GM12892 (cell line): ENCODE measurements at regions not wholly inside any gene's neighbourhood (a gene's known extent, or its start where the extent isn't known, plus 50 kb on each side); places are given as distances from the start of the nearest gene placed in this dataset.

ENCODE experiments used
- DNase-seq: peaks from one replicate; pipeline ENCODE4 v3.0.0; 2011; ENCODE audit not compliant: insufficient read length
- FAIRE-seq: peaks from 2 replicates; lab custom pipeline; 2011; peaks lifted over from hg19 to GRCh38; lab: Jason Lieb, UNC
- POLR2A ChIP-seq: IDR thresholded peaks from 2 replicates; pipeline ENCODE4 v1.6.1; 2011; ENCODE audit warnings: low read depth, low read length, control low read depth
- POLR2AphosphoS5 ChIP-seq: IDR thresholded peaks from 2 replicates; pipeline ENCODE4 v1.6.1; 2011; ENCODE audit warnings: low read depth, low read length, control low read depth
- TAF1 ChIP-seq: IDR thresholded peaks from 2 replicates; pipeline ENCODE4 v1.6.1; 2011; ENCODE audit warnings: low read depth, mild to moderate bottlenecking, control low read depth, low read length, borderline replicate concordance

DNA sequence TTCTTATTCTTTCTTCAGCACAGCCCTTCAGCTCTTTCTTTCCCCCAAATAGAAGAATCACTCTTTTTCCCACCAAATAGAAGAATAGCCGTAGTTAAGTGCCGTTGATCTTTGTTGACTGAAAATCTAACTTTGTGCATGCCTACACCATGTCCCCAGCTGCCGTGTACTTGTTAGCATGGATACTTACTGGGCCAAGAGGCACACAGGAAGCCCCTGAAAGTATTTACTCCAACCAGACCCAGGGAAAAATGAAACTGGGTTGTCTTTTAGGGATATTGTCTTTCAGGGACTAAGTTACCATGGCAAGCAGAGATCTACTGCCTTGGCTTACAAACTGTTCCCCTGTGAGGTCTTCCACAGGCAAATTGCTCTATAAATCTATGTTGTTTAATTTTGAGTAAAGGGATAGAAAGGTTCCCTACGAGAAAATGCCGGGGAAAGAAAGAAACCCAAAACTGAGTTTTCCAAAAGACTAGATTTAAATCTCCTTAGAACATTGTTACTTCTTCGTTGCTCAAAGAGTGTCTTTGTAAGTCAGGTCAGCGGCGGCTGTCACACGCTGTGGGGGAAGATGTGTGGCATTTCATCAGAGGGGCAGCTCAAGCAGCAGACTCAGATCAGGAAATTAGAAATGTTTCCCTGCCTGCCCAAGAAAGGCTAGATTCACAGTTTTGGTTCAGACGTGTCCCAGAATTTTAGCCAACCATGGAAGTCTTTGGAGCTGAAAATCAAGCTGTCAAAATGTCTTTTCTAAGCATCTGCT, 152.7 kb upstream of the PRNP start:
- DNase-seq (no peak), FAIRE-seq (no peak)
- TF ChIP-seq TAF1 (no peak), POLR2AphosphoS5 (no peak), POLR2A (no peak)

DNA sequence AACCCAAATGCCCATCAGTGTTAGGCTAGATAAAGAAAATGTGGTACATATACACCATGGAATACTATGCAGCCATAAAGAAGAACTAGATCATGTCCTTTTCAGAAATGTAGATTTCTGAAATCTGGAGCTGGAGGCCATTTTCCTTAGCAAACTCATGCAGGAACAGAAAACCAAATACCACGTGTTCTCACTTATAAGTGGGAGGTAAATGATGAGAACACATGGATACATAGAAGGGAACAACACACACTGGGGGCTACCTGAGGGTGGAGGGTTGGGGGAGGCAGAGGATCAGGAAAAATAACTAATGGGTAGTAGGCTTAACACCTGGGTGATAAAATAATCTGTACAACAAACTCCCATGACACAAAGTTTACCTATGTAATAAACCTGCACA, 153.5 kb upstream of the PRNP start:
- TF ChIP-seq POLR2A (no peak), TAF1 (no peak), POLR2AphosphoS5 (no peak)
- no peak for FAIRE-seq
- no peak for DNase-seq

DNA sequence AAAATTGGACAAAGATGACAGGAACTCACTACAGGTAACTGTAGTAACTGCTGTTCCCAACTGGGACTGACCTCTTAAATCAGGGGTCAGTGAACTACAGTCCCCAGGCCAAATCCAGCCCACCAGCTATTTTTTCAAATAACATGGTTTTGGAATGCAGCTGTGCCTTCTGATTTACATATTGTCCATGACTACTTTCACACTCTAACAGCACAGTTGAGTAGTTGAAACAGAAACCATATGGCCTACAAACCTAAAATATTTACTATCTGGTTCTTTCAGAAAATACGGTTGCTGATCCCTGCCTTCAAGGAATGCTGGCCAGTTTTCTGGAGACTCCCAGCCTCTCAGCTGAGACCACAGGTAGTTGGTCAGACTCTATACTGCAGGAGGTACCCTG, 161.5 kb upstream of the PRNP start:
- TF ChIP-seq TAF1, result no peak
- TF ChIP-seq POLR2AphosphoS5, result no peak
- no peak for TF ChIP-seq POLR2A
- DNase-seq (no peak), FAIRE-seq (no peak)

DNA sequence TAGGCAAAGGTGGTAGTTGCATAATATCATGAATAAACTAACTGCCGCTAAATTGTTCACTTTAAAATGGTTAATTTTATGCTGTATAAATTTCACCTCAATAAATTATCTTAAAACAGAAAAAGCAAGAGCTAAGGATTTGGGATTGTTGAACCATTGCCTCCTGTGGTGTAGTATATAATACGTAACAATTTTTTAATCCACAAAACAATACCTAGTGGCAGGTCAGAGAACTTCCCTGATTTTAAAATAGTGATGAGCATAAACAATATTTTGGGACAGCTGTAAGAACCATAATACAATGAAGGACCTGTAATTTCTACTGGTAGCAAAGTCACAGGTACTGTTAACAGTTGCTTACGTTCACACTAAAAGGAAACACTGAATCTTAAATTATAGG, 161.9 kb upstream of the PRNP start:
- DNase-seq (no peak), FAIRE-seq (no peak)
- no peak for TF ChIP-seq POLR2AphosphoS5
- TF ChIP-seq POLR2A, result no peak
- no peak for TF ChIP-seq TAF1

DNA sequence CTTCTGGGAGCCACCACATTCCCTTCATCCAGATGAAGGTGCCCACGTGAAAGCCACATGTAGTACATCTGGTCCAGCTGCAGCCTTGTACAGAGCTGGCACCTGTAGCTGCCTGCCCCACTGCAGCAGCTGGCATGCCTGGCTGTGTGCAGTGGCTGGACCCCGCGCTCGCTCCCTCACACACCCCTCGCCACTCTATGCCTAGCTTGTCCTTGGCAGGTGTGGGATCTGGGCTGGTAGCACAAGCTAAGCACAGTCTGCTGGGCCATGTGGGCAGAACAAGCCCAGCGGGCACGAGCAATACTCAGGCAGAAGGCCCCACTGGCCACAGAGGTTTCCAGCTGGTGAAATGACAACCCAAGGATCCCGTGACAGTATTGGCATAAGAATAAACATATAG, 163.9 kb upstream of the PRNP start:
- FAIRE-seq (no peak), DNase-seq (no peak)
- TF ChIP-seq POLR2A (no peak), TAF1 (no peak), POLR2AphosphoS5 (no peak)

DNA sequence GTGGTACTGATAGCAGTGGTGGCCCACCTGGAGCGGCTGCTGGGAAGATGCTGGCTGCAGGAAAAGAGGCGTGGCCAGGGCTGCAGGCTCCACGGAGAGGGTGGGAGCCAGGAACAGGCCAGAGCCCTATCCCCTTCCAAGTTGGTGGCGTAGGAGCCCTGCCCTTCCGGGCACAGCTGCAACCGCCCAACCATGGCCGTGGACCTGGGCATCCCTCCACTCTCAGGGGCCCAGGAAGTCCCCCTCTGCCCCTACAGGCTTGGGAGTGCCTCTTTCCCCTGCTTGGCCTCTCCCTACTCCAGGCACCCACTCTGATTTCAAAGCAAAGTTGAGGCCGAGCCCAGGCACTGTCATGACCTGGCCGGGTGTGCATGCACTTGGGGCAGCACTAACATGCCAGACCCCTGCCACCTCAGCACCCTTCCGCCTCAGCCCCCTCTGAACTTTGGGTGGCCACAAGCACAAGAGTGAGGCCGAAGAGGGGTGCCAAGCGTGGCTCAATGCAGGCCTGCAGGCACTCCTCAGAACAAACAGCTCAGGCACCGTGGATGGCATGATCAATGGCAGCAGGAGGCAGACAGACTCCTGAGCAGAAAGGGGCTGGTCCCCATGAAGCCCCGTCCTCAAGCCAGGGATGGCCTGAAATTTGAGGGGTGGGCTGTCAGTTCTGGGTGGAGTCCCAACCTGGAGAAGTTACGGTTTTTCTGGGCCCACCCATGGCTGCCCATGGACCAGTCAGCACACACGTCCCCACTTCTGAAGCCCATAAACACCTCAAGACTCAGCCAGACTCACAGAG, 164.9 kb upstream of the PRNP start:
- DNase-seq (no peak), FAIRE-seq (no peak)
- TF ChIP-seq POLR2A, result no peak
- no peak for TF ChIP-seq TAF1
- no peak for TF ChIP-seq POLR2AphosphoS5

DNA sequence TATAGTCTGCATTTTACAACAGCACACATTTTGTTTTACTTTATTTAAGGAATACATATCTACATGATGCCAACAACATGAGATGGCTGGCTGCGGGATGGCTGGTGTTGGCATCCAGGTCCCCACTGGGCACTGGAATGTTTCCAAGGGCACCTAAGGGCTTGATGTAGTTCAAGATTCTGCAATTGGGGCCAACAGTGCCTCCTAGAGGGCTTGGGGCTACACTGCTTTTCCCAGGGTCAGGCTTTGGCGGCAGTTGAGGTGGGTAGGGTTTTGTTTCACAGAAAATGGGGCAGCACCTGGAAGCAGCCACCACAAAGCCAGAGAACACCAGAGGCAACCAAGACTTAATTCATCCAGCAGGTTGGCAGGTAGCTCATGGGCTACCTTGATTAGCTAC, 166.7 kb upstream of the PRNP start:
- no peak for FAIRE-seq
- peak; percentile 17 for DNase-seq
- TF ChIP-seq POLR2A, result no peak
- no peak for TF ChIP-seq POLR2AphosphoS5
- TF ChIP-seq TAF1, result no peak

DNA sequence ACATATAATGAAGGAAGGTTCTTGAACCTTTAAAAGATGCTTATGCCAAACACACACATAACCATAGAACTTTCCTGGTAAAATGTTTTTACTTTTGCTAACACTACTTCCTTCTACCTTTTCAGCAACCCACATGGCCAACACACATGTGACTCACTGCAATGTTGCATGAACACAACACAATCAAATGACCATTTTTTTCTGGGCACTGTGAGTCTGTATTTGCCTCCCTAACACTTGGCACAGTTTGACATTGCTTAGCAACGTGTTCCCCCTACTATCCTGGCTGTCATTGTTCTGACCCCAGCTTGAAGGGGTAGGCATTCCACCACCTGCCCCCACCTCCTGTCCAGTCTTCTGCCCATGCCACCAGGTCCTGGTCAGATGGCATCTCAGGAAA, 169.4 kb upstream of the PRNP start:
- TF ChIP-seq POLR2AphosphoS5 (no peak), POLR2A (no peak), TAF1 (no peak)
- no peak for FAIRE-seq
- DNase-seq, result no peak

DNA sequence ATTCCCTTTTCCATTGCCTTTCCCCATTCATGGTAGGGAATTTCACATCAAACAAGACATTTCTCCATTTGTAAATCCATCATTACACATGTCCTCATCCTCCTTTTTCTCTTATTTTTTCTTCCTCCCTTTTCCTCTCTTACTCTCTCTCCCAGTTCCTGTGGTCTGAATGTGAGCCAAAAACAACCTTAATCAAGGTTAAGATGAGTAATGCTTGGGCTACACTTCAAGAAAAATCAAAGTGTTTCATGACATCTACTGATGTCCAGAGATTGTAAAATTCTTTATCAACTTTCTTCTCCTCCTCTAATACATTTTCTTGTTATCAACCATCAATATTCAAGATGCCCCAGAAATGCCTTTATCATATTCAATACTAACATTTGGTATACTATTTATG, 172.5 kb upstream of the PRNP start:
- no peak for DNase-seq
- no peak for FAIRE-seq
- TF ChIP-seq POLR2A, result no peak
- TF ChIP-seq POLR2AphosphoS5, result no peak
- TF ChIP-seq TAF1, result no peak

DNA sequence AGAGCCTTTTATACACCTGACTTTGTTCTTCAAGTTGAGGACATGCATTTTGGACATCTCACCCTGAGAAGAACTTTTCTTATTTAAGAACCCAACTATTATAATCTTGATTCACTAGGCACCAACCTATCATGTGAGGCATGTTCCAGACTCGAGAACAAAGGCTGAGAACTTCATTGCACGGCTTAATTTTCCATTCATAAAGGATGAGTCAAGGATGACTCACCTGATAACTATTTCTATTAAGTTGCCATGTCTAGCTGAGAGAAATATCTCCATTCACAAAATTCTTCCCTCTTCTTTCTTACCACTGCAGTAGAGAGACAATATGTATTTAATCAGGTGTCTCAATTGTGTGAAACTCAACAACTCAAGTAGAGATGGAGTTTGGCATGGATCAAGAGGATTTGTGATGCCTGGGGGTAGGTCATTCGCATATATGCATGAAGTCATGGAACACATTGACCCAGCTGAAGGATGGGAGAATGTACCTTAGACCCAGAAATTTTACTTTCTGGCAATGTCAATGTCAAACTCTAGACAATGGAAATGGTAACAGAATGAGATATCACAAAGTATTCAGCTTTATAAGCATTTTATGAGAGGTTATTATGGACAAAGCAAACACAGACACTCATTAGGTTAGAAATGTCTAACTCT, 173.2 kb upstream of the PRNP start:
- DNase-seq (no peak), FAIRE-seq (no peak)
- TF ChIP-seq POLR2A, result no peak
- TF ChIP-seq POLR2AphosphoS5, result no peak
- no peak for TF ChIP-seq TAF1

DNA sequence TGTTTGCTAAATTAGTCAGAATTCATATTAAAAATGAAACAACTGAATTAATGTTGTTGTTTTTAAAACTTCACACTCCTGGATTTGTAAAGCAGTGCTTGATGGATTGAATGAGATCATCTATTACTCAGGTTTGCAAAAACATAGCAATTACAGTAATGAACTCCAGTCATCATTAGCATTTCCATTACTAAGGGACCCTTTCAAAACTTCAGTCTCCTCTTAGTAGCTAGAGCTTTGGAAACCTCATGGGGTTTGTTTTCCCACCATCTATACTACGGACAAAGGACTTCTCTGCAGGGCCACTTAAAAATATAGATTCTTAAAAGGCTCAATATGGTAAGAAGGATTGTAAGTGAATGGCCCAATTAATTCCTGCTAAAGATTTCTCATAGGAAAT, 174.5 kb upstream of the PRNP start:
- FAIRE-seq (no peak), DNase-seq (no peak)
- no peak for TF ChIP-seq TAF1
- TF ChIP-seq POLR2A, result no peak
- TF ChIP-seq POLR2AphosphoS5, result no peak

DNA sequence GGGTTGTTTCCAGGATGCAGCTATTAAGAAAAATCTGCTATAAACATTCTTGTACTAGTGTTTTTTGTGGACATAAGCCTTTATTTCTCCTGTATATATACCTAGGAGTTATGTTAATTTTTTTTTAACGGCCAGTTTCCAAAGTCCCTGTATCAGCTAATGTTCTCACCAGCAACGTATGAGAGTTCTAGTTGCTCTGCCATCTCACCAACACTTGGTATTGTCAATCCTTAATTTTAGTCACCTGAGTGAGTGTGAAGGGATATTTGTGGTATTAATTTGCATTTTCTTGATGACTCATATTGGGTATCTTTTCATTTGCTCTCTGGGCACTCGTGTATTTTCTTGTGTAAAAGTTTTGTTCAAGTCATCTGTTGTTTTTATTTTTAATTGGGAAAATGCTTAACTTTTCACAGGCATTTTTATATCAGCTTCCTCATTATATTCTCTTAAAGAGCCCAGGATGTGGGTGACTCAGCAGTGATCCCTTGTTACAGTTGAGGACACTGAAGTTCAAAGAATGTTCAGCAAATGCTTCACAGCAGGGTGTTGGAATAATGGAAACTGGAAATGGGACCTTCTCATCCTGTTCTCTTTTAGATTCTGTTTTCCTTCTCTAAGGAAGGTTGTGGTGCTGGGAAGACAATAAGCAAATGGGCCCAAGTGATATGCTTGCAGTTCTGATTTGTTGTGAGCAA, 176.3 kb upstream of the PRNP start:
- FAIRE-seq (no peak), DNase-seq (no peak)
- TF ChIP-seq POLR2AphosphoS5 (no peak), POLR2A (no peak), TAF1 (no peak)
